Activated T-cell treated with anti-CD3 and anti-CD28 coated beads, Interleukin-2, amount 50 U/mL, for 1 hour (primary cell): ENCODE measurements at regions not wholly inside any gene's neighbourhood (a gene's known extent, or its start where the extent isn't known, plus 50 kb on each side); places are given as distances from the start of the nearest gene placed in this dataset.

Experiments
- DNase-seq: peaks from one replicate; pipeline ENCODE4 v3.0.0-alpha.2; 2020

DNA sequence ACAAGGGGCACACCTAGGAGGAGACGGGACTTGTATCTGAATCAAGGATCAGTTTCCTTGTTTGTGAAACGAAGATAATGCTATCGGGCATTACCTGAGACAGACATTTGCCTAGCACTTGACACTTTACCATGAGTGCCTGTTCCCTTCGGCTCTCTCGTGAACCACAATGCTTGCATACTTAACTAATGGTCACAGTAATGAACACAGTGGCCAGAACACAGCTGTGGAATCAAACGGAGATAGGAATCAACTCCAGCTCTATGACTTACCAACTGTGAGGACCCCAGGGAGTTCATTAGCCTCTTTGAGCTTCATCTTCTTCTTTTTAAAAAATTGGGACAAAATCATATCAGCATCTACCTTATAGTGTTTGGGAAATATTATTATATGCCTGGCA, 207.8 kb downstream of the DRD1 start:
- DNase-seq = no peak

DNA sequence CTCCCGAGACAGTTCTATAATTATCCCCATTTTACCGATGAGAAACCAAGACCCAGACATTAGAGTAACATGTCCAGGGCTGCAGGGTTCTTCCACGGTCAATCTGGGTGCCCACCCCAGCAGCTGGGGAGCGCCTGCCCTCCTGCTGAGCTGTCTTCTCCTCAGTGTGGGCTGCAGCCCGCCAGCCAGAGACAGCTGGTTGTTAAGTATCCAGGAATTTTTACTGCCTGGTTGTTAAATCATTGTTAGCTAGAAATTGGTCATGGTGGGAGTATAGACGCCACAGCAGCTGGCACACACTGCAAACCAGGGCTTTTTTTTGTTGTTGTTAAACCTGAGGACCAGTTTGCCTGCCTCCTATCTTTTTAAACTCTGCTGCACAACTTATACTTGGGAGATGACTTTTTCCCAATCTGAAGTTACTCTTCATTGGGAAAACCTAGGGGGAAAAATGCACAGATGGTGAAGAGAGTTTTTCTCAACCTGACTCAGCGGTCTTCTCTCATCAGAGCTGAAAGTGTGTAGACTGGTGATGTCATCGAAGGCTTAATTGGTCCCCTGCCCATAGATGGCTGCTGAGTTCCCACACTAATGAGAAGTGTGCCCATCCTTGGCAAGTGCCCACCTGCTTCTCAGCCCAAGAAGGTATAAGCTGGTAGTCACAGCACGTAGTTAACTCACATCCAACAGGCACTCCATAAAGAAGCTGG, 208.6 kb downstream of the DRD1 start:
- DNase-seq = no peak

DNA sequence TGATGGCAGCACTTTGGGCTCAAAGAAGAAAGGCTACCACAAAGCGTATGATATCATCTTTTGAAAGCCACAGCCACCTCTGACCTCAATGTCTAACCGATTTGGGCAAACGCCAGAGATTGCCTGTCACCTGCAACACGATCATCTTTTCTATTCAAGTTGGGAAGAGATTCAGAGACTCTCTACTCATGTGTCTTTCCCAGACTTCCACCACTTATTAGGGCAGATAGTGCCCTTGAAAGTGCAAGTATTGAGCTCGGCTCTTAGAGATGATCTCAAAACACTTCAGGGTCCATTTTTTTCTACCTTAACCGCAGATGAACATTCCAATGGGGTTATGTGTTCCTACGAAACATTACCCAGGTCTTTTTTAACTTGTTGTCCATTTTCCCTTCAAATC, 213.7 kb downstream of the DRD1 start:
- DNase-seq = no peak

DNA sequence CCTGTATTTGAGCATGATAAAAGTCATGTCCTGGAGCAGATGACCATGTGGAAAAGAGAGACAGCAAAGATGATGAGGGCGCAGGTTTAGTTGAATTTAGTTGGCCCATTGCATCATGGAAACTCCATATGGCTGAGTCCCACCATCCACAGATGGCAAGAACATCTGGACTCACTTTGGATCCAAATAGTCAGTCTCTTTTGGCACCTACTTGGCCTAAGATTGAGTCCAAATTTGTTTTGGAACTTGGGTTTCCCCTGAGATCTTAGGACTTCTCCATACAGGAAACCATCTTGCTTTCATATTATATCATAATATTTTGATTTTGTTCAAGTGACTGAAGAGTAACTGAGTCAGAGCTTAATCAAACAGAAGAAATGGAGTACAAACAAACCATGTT, 217.5 kb downstream of the DRD1 start:
- no peak for DNase-seq

DNA sequence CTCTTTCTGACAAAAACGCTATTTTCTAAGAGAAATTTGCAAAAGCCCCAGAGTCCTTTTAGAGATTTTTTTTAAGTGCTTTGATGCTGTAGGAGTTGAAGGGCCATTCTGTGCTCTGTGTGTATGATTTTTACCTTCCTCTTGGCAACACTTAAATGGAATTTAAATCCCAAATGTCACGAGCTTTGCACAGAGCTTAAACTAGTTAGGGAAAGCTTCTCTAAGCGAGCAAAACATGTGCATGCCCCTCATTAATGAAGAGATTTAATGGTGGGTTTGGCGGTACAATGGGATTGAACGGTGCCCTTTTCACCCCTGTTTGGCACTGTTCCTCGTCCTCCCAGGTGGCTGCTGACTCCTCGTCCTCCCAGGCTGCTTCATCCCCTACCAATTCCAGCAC, 220.7 kb downstream of the DRD1 start:
- DNase-seq = no peak

DNA sequence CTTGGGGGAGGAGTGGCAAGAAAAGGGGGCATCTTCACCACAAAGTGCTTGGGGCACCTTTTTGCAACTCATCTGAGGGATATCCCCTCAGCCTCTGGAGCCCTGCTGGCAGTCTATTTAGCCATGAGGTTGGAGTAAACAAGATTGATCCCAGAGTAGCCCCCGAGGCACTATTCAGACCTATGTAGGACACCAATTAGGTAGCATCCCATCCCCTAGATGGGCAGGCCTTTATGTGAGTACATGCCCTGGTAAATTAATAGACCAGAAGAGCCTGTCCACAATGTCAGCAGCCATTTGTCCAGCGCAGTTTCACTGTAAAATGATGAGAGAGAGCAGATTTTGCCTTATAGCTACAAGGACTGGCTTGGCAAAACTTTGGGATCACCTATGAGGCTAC, 221.4 kb downstream of the DRD1 start:
- DNase-seq = no peak

DNA sequence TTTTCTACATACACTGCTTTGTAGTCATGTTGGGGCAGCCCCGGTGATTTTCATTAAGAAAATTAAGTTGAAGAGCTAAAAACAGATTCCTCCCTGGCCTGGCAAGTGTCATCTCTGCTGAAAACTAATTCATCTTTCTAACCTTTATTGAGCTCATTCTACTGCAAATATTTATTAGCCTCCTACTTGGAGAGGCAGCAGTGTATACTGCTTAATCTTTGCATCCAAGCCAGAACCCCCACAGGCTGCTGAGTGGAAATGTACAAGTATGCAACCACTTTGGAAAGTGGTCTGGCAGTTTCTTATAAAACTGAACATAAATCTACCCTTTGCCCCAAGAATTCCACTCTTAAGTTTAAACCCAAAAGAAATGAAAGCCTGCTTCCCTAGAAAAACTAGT, 223.4 kb downstream of the DRD1 start:
- no peak for DNase-seq

DNA sequence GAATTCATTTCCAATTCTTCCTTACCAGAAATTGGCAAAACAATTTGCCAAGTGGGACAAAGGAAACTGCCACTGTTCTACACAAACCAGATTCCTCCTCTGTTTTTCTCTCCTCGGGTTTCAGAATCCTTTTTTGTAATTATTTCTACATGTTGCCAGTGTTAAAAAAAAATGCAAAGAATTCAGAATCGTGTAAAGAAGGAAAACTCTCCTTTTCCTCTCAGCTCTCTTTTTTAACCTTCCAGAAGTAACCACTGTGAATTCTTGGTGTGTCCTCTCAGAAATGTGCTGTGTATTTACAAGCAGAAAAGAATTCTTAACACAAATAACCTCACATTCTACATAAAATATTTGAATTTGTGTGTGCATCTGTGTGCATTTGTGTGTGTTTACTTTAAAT, 224.6 kb downstream of the DRD1 start:
- no peak for DNase-seq

DNA sequence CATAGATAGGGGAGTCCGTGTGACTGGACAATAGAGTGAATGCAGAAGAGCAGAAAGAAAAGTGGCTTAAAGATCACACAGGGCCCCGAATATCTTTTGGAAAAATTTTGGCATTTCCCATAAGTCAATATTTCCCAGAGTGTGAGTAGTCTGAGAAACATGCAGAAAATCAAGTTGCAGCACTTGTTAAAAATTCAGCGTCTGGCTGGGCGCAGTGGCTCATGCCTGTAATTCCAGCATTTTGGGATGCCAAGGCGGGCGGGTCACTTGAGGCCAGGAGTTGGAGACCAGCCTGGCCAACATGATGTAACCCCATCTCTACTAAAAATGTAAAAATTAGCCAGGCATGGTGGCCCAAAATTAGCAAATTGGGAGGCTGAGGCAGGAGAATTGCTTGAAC, 227.0 kb downstream of the DRD1 start:
- DNase-seq = no peak

DNA sequence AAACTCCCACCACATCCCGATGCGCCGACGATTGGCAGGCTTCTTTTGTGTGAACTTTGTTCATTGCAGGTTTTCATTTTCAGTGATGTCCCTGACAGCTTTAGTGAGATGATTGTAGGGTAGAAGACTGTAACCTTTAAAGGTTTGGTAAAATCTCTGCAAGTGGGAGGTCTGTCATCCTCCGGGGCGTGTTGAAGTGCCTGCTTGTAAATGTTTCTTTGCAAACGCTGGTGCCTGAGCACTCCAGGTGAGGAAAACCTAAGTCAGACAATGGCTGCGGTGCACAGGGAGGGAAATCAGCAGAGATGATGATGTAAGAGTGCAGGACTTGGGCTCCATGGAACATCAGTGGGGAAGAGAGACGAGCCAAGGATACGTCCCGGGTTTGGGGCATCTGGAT, 228.1 kb downstream of the DRD1 start:
- no peak for DNase-seq

DNA sequence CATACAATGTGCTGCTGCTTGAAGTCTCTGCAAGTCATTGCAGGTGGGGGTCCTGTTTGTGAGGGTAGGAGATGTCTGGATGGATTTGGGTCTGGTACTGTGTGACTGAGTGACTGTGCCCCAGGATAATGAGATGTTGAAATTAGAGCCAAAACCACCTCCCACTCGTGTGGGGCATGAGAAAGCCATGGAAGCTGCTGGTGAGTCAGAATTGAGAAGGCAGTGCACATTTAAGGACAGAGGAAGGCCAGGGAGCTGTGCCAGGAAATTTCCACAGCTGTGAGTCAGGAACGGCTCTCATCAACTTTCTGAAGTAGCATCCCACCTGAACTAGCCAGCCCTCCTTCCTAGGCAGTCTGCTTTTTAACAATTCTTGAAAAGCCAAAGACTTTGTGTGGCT, 229.8 kb downstream of the DRD1 start:
- DNase-seq = no peak

DNA sequence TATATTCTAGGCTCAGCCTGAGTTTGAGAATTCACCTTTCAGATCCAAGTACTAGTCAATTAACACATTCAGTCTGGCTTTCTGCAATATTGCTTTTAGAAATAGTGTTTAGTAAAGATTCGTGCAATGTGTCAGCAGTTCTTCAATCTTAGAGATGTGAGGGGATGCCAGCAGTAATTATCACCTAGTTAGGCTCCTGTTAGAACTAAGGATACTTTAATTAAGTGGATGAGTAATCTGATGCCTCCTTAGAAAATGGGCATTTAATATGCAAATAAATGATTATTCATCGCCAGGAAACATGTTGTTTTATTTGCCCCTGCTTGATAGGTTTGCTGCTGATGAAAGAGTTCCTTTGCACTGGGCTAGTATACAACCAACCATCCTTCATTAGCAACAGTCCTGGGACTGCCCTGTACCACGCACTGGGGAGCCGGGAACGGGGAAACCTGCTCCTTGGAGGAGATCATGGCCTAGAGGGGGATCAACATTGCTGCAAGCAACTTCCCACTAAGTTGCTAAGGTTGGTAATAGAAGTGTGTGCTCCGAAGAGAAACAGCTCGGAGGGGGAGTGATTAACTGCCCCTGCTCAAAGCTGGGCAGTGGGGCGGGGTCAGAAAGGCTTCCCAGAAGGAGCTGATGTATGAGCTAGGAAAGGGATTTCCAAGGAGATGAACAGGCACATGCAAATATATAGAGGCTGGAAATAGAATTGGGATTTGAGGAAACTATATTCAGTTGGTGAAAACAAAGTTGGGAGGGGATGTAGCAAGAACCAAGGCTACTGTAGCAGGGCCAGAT, 231.8 kb downstream of the DRD1 start:
- no peak for DNase-seq

DNA sequence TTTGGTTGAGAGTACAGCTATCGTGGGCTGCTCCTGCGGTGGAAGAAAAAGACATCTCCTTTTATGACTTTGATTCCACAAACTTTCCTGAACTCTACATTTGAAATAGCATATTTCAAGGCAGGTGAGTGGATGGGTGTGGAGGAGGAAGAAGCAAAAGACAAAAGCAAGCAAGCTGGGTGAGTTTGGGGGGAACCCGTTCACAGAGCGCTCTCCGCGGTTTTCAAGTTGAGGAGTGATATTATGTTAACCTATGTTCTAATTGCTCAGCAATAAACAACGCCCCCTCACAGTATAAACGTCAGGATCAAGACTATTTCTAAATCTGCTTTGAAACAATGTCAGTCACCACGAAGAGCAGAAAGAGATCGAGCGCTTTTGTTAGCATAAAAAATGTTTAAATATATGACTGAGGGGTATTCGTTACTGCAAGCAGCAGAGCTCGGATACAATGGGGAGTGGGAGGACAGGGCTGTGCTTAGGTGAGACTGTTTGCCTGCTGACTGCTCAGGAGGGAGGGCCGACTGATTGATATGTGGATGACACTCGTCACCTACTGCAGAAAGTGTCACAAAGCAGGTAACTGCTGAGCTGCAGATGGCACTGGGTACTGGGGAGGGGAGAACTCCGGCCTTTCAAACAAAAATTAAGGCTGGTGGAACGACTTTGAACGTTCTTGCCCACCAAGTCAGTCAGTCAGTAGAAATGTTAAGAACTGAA, 236.5 kb downstream of the DRD1 start:
- no peak for DNase-seq

DNA sequence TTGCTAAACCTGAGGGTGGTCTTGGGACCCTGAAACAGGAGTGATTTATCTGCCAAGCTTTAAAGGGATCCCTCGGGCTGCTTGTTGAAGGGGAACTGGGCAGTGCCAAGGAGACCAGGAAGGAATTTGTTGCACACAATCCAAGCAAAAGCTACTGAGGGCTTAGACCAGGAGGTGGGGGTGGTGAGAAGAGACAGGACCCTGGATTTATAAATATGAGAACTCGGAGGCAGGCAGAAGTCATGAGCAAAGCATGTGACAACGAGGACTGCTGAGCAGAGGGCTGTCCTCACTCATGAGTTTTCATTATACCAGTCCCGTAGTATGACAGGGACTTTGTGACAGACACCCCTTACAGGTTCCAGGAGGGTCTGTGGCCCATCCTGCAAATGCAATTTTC, 237.3 kb downstream of the DRD1 start:
- DNase-seq = no peak

DNA sequence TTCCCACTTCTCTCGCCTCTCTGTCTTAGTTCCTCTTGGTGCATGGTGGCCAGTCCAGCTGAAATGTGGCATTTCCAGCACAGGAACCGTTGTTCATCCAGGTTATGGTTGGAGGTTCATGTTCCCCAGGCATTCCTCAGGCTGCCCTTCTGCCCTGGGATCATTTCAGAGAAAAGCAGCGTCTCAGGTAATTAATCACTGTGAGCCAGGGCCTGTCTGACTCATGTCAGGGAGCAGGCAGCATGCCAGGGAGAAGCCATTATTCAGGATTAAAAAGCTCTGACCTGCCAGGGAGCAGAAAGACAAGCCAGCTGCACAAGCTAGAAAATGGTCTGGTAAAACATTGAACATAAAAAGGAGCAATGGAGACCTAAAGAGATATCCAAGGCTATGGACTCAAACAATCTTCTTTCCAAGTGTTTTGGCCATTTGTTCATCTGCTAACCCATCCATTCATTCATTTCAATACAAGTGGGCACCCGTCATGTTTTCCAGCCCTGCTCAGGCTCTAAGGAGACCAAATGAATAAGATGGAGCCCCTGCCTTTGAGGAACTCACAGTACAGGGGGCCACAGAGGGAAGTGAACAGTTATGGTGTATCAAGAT, 241.4 kb downstream of the DRD1 start:
- no peak for DNase-seq

DNA sequence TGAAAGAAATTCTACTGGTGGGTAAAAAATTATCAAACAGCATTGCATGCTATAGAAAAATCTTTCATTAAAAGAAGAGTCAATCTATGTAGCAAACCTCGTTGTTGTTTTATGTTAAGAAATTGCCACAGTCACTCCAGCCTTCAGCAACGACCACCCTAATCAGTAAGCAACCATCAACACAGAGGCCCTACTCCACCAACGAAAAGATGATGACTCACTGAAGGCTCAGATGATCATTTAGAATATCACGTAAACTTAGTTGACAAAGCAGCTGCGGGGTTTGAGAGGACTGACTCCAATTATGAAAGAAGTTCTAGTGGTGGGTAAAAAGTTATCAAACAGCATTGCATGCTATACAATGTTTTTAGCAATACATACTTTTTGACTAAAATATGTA, 242.6 kb downstream of the DRD1 start:
- no peak for DNase-seq

DNA sequence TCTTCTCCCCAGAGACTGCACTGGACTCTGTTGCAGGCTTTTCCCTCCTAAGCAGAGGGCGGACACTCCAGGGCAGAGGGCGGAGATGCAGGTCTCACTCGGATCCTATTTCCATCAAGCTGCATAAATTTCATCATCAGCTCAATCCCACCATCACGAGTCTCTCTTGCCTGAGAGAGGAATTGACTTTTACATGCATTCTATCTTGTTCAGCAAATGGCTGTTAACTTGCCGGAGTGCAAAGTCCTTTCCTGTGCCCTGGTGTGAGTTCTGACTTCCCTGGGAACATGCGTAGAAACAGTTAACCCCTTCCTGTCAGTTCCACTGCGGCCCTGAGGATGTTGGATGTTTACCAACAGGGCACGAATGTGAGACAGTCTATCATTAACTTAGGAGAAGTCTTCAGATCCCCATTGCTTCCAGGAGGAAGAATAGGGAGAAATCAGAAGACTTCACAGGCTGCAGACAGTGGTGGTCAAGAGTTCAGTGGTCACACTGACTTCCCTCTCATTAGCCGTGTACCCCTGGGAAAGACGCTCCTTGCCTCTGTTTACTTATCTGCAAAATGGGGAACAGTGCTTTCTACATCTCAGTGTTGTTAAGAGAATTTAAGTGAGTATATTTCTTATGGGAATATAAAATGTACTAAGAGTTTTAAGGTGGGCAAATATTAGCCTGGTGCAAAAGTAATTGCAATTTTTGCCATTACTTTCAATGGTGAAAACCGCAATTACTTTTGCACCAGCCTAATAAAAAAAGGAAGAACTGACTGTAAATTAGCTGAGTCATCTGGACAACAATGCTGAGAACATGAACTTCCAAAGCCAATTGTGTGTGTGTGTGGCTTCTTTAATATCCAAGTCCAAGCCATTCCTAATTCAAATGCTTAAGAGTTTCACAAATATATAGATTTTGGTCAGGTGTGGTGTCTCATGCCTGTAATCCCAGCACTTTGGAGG, 248.0 kb downstream of the DRD1 start:
- DNase-seq = no peak

DNA sequence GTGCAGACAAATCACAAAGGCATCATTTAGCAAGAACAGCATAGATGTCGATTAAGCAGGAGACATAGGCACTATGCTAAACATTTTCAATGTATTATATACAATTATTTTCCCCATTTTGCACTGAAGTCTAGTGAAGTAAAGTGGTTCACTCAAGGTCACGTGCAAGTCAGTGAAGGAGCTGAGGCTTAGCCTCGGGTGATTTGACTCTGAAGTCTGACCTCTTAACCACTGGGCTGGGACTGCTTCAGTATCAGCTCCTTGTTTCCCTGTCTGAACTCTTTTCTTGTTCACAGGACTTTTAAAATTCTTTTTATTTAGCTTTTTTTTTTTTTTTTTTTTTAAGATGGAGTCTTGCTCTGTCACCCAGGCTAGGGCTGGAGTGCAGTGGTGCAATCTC, 262.7 kb downstream of the DRD1 start:
- no peak for DNase-seq

DNA sequence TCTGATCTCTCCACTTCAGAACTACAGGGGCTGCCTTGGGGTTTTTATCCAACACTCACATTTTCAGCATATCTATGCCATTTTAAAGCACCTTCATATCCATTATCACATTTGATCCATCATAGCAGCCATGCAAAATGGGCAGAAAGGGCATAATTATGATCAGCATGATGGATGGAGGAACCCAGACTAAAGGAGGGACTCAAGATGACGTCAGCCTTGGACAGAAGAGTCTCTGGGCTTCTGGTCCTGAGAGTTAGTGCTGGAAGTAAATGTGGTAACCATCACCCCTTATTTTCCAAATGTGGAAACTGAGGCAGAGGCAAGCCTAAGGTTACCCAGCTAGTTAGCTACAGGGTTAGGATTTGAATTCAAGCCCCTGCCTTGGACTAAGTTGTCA, 273.1 kb downstream of the DRD1 start:
- DNase-seq = no peak

DNA sequence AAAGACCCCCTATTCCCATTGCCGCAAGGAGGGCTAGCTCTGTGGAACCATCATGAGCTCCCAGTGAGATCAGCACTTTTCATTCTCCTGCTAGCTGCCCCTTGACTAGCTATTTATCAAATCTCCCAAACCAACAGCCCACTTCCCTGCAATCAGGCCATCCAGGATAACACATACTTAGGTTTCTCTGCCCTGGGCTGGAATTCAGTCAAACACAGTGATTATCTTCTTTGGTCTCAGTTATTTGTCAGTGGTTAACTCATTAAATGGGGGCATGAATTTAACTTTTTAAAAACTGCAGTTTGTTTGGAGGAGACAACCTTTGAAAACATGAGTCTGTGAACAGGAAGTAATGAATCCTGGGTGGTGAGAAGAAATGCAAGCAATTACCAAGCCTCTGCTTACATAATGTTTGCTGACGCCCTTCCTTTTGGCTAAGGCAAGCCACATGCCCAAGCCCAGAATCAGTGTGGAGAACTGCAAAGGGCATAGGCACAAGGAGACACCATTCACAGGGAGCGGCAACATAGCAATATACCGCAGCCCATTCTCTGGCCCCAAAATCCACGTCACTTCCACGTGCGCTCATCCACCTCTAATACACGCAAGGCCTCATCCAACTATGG, 275.0 kb downstream of the DRD1 start:
- DNase-seq = no peak

DNA sequence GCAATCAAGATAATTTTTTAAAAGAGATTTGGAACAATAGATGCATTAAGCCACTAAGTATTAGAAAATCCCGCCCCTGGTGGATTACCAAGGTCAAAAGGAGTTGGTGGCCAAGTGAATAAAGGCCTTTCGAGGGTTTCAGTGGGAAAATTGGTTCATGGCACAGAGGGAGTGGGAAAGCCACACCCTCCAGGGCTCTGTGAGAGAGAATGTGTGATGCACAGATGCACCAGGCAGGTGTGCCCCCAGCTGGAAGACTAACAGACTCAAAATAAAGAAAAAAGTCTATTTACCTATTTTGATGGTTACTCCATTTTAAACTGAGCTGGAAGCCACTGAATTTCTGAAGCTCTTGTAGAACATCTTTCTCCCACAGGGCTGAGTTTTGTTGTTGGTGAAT, 278.0 kb downstream of the DRD1 start:
- no peak for DNase-seq
